ENCODE measurements at regions not wholly inside any gene's neighbourhood (a gene's known extent, or its start where the extent isn't known, plus 50 kb on each side); places are given as distances from the start of the nearest gene placed in this dataset.

GRCh38 chr10:88047579-88047978, 184.2 kb downstream of the PTEN start:
- no peak for TF ChIP-seq SIN3A (IDR thresholded peaks at IDR 0.05; ENCODE audit: borderline replicate concordance, insufficient read depth, low read length)
- no peak for TF ChIP-seq REST (IDR thresholded peaks at IDR 0.05; ENCODE audit: insufficient read depth in 1 of 2, low read depth in 2 of 2, low read length in 2 of 2)
- no peak for TF ChIP-seq TAF1 (IDR thresholded peaks at IDR 0.05; ENCODE audit: borderline replicate concordance, insufficient read depth, low read length)
- no peak for TF ChIP-seq POLR2AphosphoS5 (IDR thresholded peaks at IDR 0.05; ENCODE audit: low read depth, low read length)

All from PFSK-1 (cell line).